Transverse colon (tissue), 4 donors: ENCODE measurements at regions not wholly inside any gene's neighbourhood (a gene's known extent, or its start where the extent isn't known, plus 50 kb on each side); places are given as distances from the start of the nearest gene placed in this dataset.

Source experiments
- EP300 ChIP-seq: sonication (generic); formaldehyde crosslinking; IDR thresholded peaks from one replicate; pipeline ENCODE4 v1.6.1; 2017; ENCODE audit warnings: antibody characterized with exemption, low read depth
- POLR2A ChIP-seq: fragments of 450-650 bp; IDR thresholded peaks from one replicate; pipeline ENCODE4 v1.6.1; 2016; ENCODE audit warnings: antibody characterized with exemption, mild to moderate bottlenecking, moderate library complexity
- POLR2AphosphoS5 ChIP-seq, 3 donors: sonication (generic); formaldehyde crosslinking; IDR thresholded peaks; one replicate each; pipeline ENCODE4 v1.6.1; 2016; ENCODE audit warnings: antibody characterized with exemption in 3 of 3
- TF ChIP-seq, protein P1 (sequence below), 5 experiments: fragments of 200-600 bp in 3 of 5; fragments of 450-650 bp in 2 of 5; sonication (generic) in 3 of 5; IDR thresholded peaks; 1 replicate in 2 of 5; 2 replicates in 3 of 5; pipeline ENCODE4 v1.5.1; 2016 to 2017; ENCODE audit warnings: antibody characterized with exemption in 5 of 5, inconsistent platforms in 3 of 5, mild to moderate bottlenecking in 2 of 5, moderate library complexity in 1 of 5

DNA sequence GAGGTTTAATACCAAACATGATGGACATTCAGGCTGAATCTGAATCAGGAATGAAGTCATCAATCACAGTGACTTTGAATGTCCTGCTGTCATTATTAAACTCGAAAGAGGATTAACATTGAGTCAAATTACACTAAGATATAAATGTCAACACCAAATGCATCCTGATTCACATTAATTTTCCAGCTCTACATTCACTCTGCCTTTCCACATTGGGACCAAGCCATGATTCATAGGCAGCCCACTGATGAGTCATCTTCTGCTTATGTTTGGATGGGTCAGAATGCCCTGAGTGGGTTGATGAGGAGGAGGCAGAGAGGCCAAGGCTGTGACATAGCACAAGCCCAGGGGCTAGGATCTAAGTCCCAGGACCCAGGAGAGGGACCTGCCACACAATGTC is 247.6 kb upstream of the RPS6KA3 start:
- TF ChIP-seq POLR2A (no peak), POLR2AphosphoS5 (IDR thresholded peaks at IDR 0.05) (no peak), EP300 (no peak)
- TF ChIP-seq, protein P1, sequence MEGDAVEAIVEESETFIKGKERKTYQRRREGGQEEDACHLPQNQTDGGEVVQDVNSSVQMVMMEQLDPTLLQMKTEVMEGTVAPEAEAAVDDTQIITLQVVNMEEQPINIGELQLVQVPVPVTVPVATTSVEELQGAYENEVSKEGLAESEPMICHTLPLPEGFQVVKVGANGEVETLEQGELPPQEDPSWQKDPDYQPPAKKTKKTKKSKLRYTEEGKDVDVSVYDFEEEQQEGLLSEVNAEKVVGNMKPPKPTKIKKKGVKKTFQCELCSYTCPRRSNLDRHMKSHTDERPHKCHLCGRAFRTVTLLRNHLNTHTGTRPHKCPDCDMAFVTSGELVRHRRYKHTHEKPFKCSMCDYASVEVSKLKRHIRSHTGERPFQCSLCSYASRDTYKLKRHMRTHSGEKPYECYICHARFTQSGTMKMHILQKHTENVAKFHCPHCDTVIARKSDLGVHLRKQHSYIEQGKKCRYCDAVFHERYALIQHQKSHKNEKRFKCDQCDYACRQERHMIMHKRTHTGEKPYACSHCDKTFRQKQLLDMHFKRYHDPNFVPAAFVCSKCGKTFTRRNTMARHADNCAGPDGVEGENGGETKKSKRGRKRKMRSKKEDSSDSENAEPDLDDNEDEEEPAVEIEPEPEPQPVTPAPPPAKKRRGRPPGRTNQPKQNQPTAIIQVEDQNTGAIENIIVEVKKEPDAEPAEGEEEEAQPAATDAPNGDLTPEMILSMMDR (IDR thresholded peaks at IDR 0.05), result no peak
